ENCODE measurements at regions not wholly inside any gene's neighbourhood (a gene's known extent, or its start where the extent isn't known, plus 50 kb on each side); places are given as distances from the start of the nearest gene placed in this dataset.

GRCh38 chr6:72522735-72523141, 99.1 kb upstream of the KCNQ5 start:
- TF ChIP-seq POLR2A (IDR thresholded peaks at IDR 0.05) (no peak), CTCF (IDR thresholded peaks at IDR 0.05) (no peak)
- Histone ChIP-seq H3K27ac (no peak overlapping the region), H3K36me3 (replicated peaks in 1 of 2) (no peaks in the 10 kb centered on the region), H3K27me3 (no peaks in the 10 kb centered on the region), H3K9me3 (replicated peaks in 1 of 3) (no peaks in the 10 kb centered on the region), H3K4me1 (replicated peaks in 1 of 2) (no peaks in the 10 kb centered on the region), H3K4me3 (no peak overlapping the region)
- 48 to 63% (median 59%) methylated on average over 2 to 5 of the region's 5 CpGs for WGBS, 4 donors
- intact Hi-C loops (cut with DNase I) = no loop called here
- DNase-seq = peak in 1 of 7 donors; percentile 7

GRCh38 chr6:72524011-72524645, 97.7 kb upstream of the KCNQ5 start:
- no peaks in the 10 kb centered on the region for H3K36me3 ChIP-seq (replicated peaks in 1 of 2)
- no peaks in the 10 kb centered on the region for H3K9me3 ChIP-seq (replicated peaks in 1 of 3)
- 55 to 68% (median 62%) methylated on average over 6 of the region's 6 CpGs for WGBS, 4 donors
- TF ChIP-seq POLR2A (IDR thresholded peaks at IDR 0.05) (no peak), CTCF (IDR thresholded peaks at IDR 0.05) (no peak)
- no peak for DNase-seq
- no peaks in the 10 kb centered on the region for H3K4me1 ChIP-seq (replicated peaks in 1 of 2)
- H3K4me3 ChIP-seq = no peak overlapping the region
- H3K27ac ChIP-seq = no peak overlapping the region
- H3K27me3 ChIP-seq = no peaks in the 10 kb centered on the region
- intact Hi-C loops (cut with DNase I) = no loop called here

GRCh38 chr6:72525821-72526510, 95.9 kb upstream of the KCNQ5 start:
- intact Hi-C loops (cut with DNase I) = no loop called here
- no peaks in the 10 kb centered on the region for H3K36me3 ChIP-seq (replicated peaks in 1 of 2)
- no peak overlapping the region for H3K27ac ChIP-seq
- H3K4me3 ChIP-seq = no peak overlapping the region
- H3K4me1 ChIP-seq (replicated peaks in 1 of 2) = no peaks in the 10 kb centered on the region
- DNase-seq = no peak
- no peaks in the 10 kb centered on the region for H3K9me3 ChIP-seq (replicated peaks in 1 of 3)
- WGBS, 4 donors = 49 to 75% (median 57%) methylated on average over 1 of the region's 1 CpG
- no peaks in the 10 kb centered on the region for H3K27me3 ChIP-seq
- no peak for TF ChIP-seq POLR2A (IDR thresholded peaks at IDR 0.05)

- Histone ChIP-seq H3K4me3 (no peak overlapping the region), H3K27me3 (no peaks in the 10 kb centered on the region), H3K36me3 (replicated peaks in 1 of 2) (no peaks in the 10 kb centered on the region), H3K9me3 (replicated peaks in 1 of 3) (no peaks in the 10 kb centered on the region), H3K27ac (no peak overlapping the region), H3K4me1 (replicated peaks in 1 of 2) (no peaks in the 10 kb centered on the region)
- WGBS, 4 donors = 52 to 58% (median 56%) methylated on average over 2 of the region's 2 CpGs
- no peak for DNase-seq
- TF ChIP-seq CTCF (IDR thresholded peaks at IDR 0.05) = no peak
- TF ChIP-seq POLR2A (IDR thresholded peaks at IDR 0.05) = no peak
- intact Hi-C loops (cut with DNase I) = no loop called here
These were observed 91.7 kb upstream of the KCNQ5 start for GRCh38 chr6:72530152-72530551.

GRCh38 chr6:72530750-72531149, 91.1 kb upstream of the KCNQ5 start:
- whole genome bisulfite sequencing, 4 donors = 69 to 75% (median 71%) methylated on average over 3 of the region's 3 CpGs
- no peaks in the 10 kb centered on the region for H3K4me1 ChIP-seq (replicated peaks in 1 of 2)
- no peak overlapping the region for H3K4me3 ChIP-seq
- no peak for DNase-seq
- H3K36me3 ChIP-seq (replicated peaks in 1 of 2) = no peaks in the 10 kb centered on the region
- H3K9me3 ChIP-seq (replicated peaks in 1 of 3) = no peaks in the 10 kb centered on the region
- no peaks in the 10 kb centered on the region for H3K27me3 ChIP-seq
- H3K27ac ChIP-seq = no peak overlapping the region
- no peak for TF ChIP-seq CTCF (IDR thresholded peaks at IDR 0.05)
- TF ChIP-seq POLR2A (IDR thresholded peaks at IDR 0.05) = no peak
- intact Hi-C loops (cut with DNase I) = no loop called here
